ENCODE measurements at regions not wholly inside any gene's neighbourhood (a gene's known extent, or its start where the extent isn't known, plus 50 kb on each side); places are given as distances from the start of the nearest gene placed in this dataset.

GRCh38 chr12:90585640-90586304, 369.2 kb downstream of the CCER1 start:
- intact Hi-C loops (cut with DNase I): no loop called here

GRCh38 chr12:90576707-90577106, 378.3 kb downstream of the CCER1 start:
- no peaks in the 10 kb centered on the region for H3K27me3 ChIP-seq
- H3K4me3 ChIP-seq (replicated peaks in 1 of 3): no peak overlapping the region
- H3K4me1 ChIP-seq: no peaks in the 10 kb centered on the region
- DNase-seq: no peak
- no peaks in the 10 kb centered on the region for H3K36me3 ChIP-seq
- H3K9me3 ChIP-seq: no peaks in the 10 kb centered on the region
- no peak overlapping the region for H3K27ac ChIP-seq
- TF ChIP-seq CTCF (IDR thresholded peaks at IDR 0.05) (no peak), POLR2A (IDR thresholded peaks at IDR 0.05) (no peak)
- intact Hi-C loops (cut with DNase I): no loop called here

More at GRCh38 chr12:90585640-90586304, 369.2 kb downstream of the CCER1 start:
- no peak for DNase-seq
- Histone ChIP-seq H3K4me1 (no peaks in the 10 kb centered on the region), H3K9me3 (no peaks in the 10 kb centered on the region), H3K36me3 (no peaks in the 10 kb centered on the region), H3K27ac (no peak overlapping the region), H3K4me3 (replicated peaks in 1 of 3) (no peak overlapping the region), H3K27me3 (no peaks in the 10 kb centered on the region)
- TF ChIP-seq CTCF (IDR thresholded peaks at IDR 0.05) (no peak), POLR2A (IDR thresholded peaks at IDR 0.05) (no peak)
- WGBS, 2 donors: 76 to 80% methylated on average over 3 of the region's 3 CpGs

GRCh38 chr12:90575995-90576394, 379.0 kb downstream of the CCER1 start:
- Histone ChIP-seq H3K4me1 (no peaks in the 10 kb centered on the region), H3K9me3 (no peaks in the 10 kb centered on the region), H3K27me3 (no peaks in the 10 kb centered on the region), H3K4me3 (replicated peaks in 1 of 3) (no peak overlapping the region), H3K27ac (no peak overlapping the region), H3K36me3 (no peaks in the 10 kb centered on the region)
- no peak for DNase-seq
- WGBS, 2 donors: 62 to 71% methylated on average over 2 of the region's 2 CpGs
- intact Hi-C loops (cut with DNase I): no loop called here
- TF ChIP-seq CTCF (IDR thresholded peaks at IDR 0.05) (no peak), POLR2A (IDR thresholded peaks at IDR 0.05) (no peak)

- 83 to 85% methylated on average over 2 of the region's 2 CpGs for WGBS, 2 donors
- Histone ChIP-seq H3K9me3 (no peaks in the 10 kb centered on the region), H3K27ac (no peak overlapping the region), H3K27me3 (no peaks in the 10 kb centered on the region), H3K4me1 (no peaks in the 10 kb centered on the region), H3K36me3 (no peaks in the 10 kb centered on the region), H3K4me3 (replicated peaks in 1 of 3) (no peak overlapping the region)
- TF ChIP-seq POLR2A (IDR thresholded peaks at IDR 0.05) (no peak), CTCF (IDR thresholded peaks at IDR 0.05) (no peak)
- no peak for DNase-seq
- intact Hi-C loops (cut with DNase I): no loop called here
Measured at GRCh38 chr12:90574676-90575075, 380.3 kb downstream of the CCER1 start.

GRCh38 chr12:90572778-90573177, 382.2 kb downstream of the CCER1 start:
- H3K36me3 ChIP-seq: no peaks in the 10 kb centered on the region
- TF ChIP-seq CTCF (IDR thresholded peaks at IDR 0.05) (no peak), POLR2A (IDR thresholded peaks at IDR 0.05) (no peak)
- no peaks in the 10 kb centered on the region for H3K9me3 ChIP-seq
- H3K27ac ChIP-seq: no peak overlapping the region
- H3K4me3 ChIP-seq (replicated peaks in 1 of 3): no peak overlapping the region
- no peaks in the 10 kb centered on the region for H3K27me3 ChIP-seq
- no peak for DNase-seq
- WGBS, 2 donors: 55 to 96% methylated on average over 1 of the region's 1 CpG
- no peaks in the 10 kb centered on the region for H3K4me1 ChIP-seq
- intact Hi-C loops (cut with DNase I): no loop called here

Measured in thyroid gland (tissue), 4 donors.